Astrocyte (in vitro differentiated cells and primary cell): ENCODE measurements at regions not wholly inside any gene's neighbourhood (a gene's known extent, or its start where the extent isn't known, plus 50 kb on each side); places are given as distances from the start of the nearest gene placed in this dataset.

Source experiments
- EZH2 ChIP-seq: IDR thresholded peaks from 2 replicates; pipeline ENCODE4 v1.6.1; 2012; ENCODE audit warnings: mild to moderate bottlenecking, low read length, inconsistent platforms; ENCODE audit not compliant: insufficient read depth
- TF ChIP-seq, protein P1 (sequence below): IDR thresholded peaks from 2 replicates; pipeline ENCODE4 v1.5.1; 2011; ENCODE audit warnings: low read depth, mild to moderate bottlenecking, inconsistent platforms, low read length, moderate library complexity; ENCODE audit not compliant: insufficient read depth

DNA sequence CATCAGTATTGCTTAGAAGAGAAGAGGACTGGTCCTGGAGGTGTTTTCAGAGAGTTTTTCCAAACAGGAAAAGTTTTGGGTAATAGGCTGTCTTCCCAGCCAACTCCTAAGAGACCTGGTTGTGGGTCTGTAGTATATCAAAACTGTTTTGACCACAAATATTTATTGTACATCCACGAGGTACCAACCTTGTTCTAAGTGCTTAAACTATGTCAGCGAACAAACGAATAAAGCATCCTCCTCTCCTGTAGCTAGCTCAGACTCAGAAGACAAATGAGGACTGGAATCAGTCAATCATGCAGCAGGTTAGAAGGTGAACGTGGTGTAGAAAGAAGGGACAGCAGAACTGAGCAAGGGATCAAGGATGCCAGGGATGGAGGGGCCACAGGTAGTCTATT, 61.6 kb upstream of the MKI67 start:
- TF ChIP-seq, protein P1, sequence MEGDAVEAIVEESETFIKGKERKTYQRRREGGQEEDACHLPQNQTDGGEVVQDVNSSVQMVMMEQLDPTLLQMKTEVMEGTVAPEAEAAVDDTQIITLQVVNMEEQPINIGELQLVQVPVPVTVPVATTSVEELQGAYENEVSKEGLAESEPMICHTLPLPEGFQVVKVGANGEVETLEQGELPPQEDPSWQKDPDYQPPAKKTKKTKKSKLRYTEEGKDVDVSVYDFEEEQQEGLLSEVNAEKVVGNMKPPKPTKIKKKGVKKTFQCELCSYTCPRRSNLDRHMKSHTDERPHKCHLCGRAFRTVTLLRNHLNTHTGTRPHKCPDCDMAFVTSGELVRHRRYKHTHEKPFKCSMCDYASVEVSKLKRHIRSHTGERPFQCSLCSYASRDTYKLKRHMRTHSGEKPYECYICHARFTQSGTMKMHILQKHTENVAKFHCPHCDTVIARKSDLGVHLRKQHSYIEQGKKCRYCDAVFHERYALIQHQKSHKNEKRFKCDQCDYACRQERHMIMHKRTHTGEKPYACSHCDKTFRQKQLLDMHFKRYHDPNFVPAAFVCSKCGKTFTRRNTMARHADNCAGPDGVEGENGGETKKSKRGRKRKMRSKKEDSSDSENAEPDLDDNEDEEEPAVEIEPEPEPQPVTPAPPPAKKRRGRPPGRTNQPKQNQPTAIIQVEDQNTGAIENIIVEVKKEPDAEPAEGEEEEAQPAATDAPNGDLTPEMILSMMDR: no peak
- TF ChIP-seq EZH2: no peak
